Astrocyte (in vitro differentiated cells and primary cell): ENCODE measurements at regions not wholly inside any gene's neighbourhood (a gene's known extent, or its start where the extent isn't known, plus 50 kb on each side); places are given as distances from the start of the nearest gene placed in this dataset.

Experiments used
- EZH2 ChIP-seq: IDR thresholded peaks from 2 replicates; pipeline ENCODE4 v1.6.1; 2012; ENCODE audit warnings: mild to moderate bottlenecking, low read length, inconsistent platforms; ENCODE audit not compliant: insufficient read depth
- TF ChIP-seq, protein P1 (sequence below): IDR thresholded peaks from 2 replicates; pipeline ENCODE4 v1.5.1; 2011; ENCODE audit warnings: low read depth, mild to moderate bottlenecking, inconsistent platforms, low read length, moderate library complexity; ENCODE audit not compliant: insufficient read depth

DNA sequence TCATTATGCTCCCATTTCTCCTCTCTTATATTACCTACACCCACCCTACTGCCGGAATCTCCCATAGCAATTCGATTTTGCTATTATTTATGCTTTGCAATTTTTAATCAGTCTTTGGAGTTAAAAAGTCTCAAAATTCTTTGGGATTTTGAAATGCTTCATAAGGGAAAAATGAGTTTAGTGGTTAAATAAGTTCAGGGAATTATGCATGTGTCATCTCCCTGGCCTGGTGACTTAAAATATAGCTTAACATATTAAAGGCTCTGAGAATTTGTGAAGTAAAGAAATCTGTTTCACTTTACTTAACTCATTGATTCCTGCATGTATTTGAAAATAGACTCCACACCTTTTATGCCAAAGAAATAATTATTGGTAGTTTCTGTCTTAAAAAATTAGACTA, 185.1 kb upstream of the DIPK2B start:
- TF ChIP-seq, protein P1, sequence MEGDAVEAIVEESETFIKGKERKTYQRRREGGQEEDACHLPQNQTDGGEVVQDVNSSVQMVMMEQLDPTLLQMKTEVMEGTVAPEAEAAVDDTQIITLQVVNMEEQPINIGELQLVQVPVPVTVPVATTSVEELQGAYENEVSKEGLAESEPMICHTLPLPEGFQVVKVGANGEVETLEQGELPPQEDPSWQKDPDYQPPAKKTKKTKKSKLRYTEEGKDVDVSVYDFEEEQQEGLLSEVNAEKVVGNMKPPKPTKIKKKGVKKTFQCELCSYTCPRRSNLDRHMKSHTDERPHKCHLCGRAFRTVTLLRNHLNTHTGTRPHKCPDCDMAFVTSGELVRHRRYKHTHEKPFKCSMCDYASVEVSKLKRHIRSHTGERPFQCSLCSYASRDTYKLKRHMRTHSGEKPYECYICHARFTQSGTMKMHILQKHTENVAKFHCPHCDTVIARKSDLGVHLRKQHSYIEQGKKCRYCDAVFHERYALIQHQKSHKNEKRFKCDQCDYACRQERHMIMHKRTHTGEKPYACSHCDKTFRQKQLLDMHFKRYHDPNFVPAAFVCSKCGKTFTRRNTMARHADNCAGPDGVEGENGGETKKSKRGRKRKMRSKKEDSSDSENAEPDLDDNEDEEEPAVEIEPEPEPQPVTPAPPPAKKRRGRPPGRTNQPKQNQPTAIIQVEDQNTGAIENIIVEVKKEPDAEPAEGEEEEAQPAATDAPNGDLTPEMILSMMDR, result no peak
- TF ChIP-seq EZH2, result no peak
